IMR-90 (cell line): ENCODE measurements at regions not wholly inside any gene's neighbourhood (a gene's known extent, or its start where the extent isn't known, plus 50 kb on each side); places are given as distances from the start of the nearest gene placed in this dataset.

Source experiments
- ATAC-seq: fragments of 200-7000 bp; cut with Tn5 transposase; 2 replicates; pipeline ENCODE4 v1.9.1; 2020; ENCODE audit warnings: low read depth, mild to moderate bottlenecking, moderate library complexity
- BruUV-seq: library from RNA; stranded (reverse); fragments of 400-500 nt; replicated peaks from 2 replicates; lab custom pipeline; 2021; lab: Mats Ljungman, UMichigan
- CTCF ChIA-PET: fragments of 300-600 bp; formaldehyde crosslinking; extraction: SDS; loops from one replicate; lab custom pipeline; 2021; ENCODE audit warnings: antibody characterized with exemption; lab: Yijun Ruan, JAX
- POLR2A ChIA-PET: fragments of 300-600 bp; sonication (Branson Sonifier 250); formaldehyde crosslinking; loops from one replicate; lab custom pipeline; 2022; ENCODE audit warnings: antibody characterized with exemption; ENCODE audit not compliant: unreplicated experiment; lab: Charles Lee
- DNase-seq: peaks from one replicate; pipeline ENCODE4 v3.0.0; 2013
- H2AFZ ChIP-seq: replicated peaks from 2 replicates; pipeline ENCODE3; 2013; ENCODE audit warnings: low read length, mild to moderate bottlenecking; ENCODE audit not compliant: poor library complexity
- H2AK5ac ChIP-seq: 2 replicates; pipeline ENCODE4 v1.6.1; 2013; ENCODE audit warnings: low read depth, low read length, inconsistent platforms
- H2AK9ac ChIP-seq: replicated peaks from 2 replicates; pipeline ENCODE3; 2013; ENCODE audit warnings: mild to moderate bottlenecking, low read depth, low read length, moderate library complexity; ENCODE audit not compliant: poor library complexity
- H2BK120ac ChIP-seq: 2 replicates; pipeline ENCODE4 v1.6.1; 2013; ENCODE audit warnings: low read depth, low read length, inconsistent platforms
- H2BK15ac ChIP-seq: 3 replicates; pipeline ENCODE4 v1.6.1; 2013; ENCODE audit warnings: low read depth, low read length, inconsistent platforms
- H2BK20ac ChIP-seq: 2 replicates; pipeline ENCODE4 v1.6.1; 2013; ENCODE audit warnings: low read depth, mild to moderate bottlenecking, inconsistent platforms, low read length, moderate library complexity
- H2BK5ac ChIP-seq: 2 replicates; pipeline ENCODE4 v1.6.1; 2013; ENCODE audit warnings: mild to moderate bottlenecking, low read depth, low read length, inconsistent platforms; ENCODE audit not compliant: poor library complexity, severe bottlenecking
- H3K14ac ChIP-seq: replicated peaks from 2 replicates; pipeline ENCODE4 v1.6.1; 2013; ENCODE audit warnings: low read depth, low read length, inconsistent platforms
- H3K18ac ChIP-seq: 2 replicates; pipeline ENCODE4 v1.6.1; 2013; ENCODE audit warnings: low read depth, low read length, control low read depth
- H3K23ac ChIP-seq: 2 replicates; pipeline ENCODE4 v1.6.1; 2013; ENCODE audit warnings: low read depth, low read length, inconsistent platforms
- H3K27ac ChIP-seq: 2 replicates; pipeline ENCODE4 v1.5.1; 2013; ENCODE audit warnings: mild to moderate bottlenecking, control low read depth, low read length; ENCODE audit not compliant: insufficient read depth
- H3K27me3 ChIP-seq: 2 replicates; pipeline ENCODE4 v1.6.1; 2013; ENCODE audit warnings: low read length; ENCODE audit not compliant: control insufficient read depth, insufficient read depth
- H3K36me3 ChIP-seq: 2 replicates; pipeline ENCODE4 v1.6.1; 2013; ENCODE audit warnings: low read length, mixed read lengths; ENCODE audit not compliant: control insufficient read depth, insufficient read depth
- H3K4ac ChIP-seq: 2 replicates; pipeline ENCODE4 v1.6.1; 2013; ENCODE audit warnings: low read depth, low read length, inconsistent platforms
- H3K4me1 ChIP-seq: 2 replicates; pipeline ENCODE4 v1.6.1; 2013; ENCODE audit warnings: low read length, mixed read lengths; ENCODE audit not compliant: control insufficient read depth, insufficient read depth
- H3K4me2 ChIP-seq: 2 replicates; pipeline ENCODE4 v1.6.1; 2013; ENCODE audit warnings: low read depth, mild to moderate bottlenecking, control low read depth, low read length, moderate library complexity
- H3K4me3 ChIP-seq: 2 replicates; pipeline ENCODE4 v1.5.1; 2013; ENCODE audit warnings: low read depth, mild to moderate bottlenecking, control low read depth, low read length, moderate library complexity; ENCODE audit not compliant: insufficient read depth
- H3K56ac ChIP-seq: 2 replicates; pipeline ENCODE4 v1.6.1; 2013; ENCODE audit warnings: low read length, inconsistent platforms; ENCODE audit not compliant: insufficient read depth; ENCODE audit errors: extremely low read depth
- H3K79me1 ChIP-seq, 2 experiments: 2 replicates each; pipeline ENCODE4 v1.6.1; 2013; ENCODE audit warnings: low read length in 2 of 2, inconsistent platforms in 1 of 2, low read depth in 1 of 2
- H3K9ac ChIP-seq: 2 replicates; pipeline ENCODE4 v1.6.1; 2013; ENCODE audit warnings: low read depth, low read length, control low read depth
- H3K9me1 ChIP-seq: 2 replicates; pipeline ENCODE4 v1.6.1; 2013; ENCODE audit warnings: low read length, inconsistent platforms; ENCODE audit not compliant: insufficient read depth
- H3K9me3 ChIP-seq: 2 replicates; pipeline ENCODE4 v1.6.1; 2013; ENCODE audit warnings: low read length; ENCODE audit not compliant: control insufficient read depth, insufficient read depth
- H4K20me1 ChIP-seq: 2 replicates; pipeline ENCODE4 v1.6.1; 2013; ENCODE audit warnings: low read length, inconsistent platforms; ENCODE audit not compliant: insufficient read depth
- H4K5ac ChIP-seq: 2 replicates; pipeline ENCODE4 v1.6.1; 2013; ENCODE audit warnings: mild to moderate bottlenecking, low read depth, low read length, control low read depth
- H4K8ac ChIP-seq, 2 experiments: 2 replicates each; pipeline ENCODE4 v1.6.1; 2013; ENCODE audit warnings: low read depth in 2 of 2, low read length in 2 of 2, control low read depth in 1 of 2, inconsistent platforms in 1 of 2
- H4K91ac ChIP-seq: 2 replicates; pipeline ENCODE4 v1.6.1; 2013; ENCODE audit warnings: low read depth, low read length, inconsistent platforms; ENCODE audit not compliant: insufficient read depth
- BHLHE40 ChIP-seq: fragments of 150-350 bp; IDR thresholded peaks from 2 replicates; pipeline ENCODE4 v1.6.1; 2016; ENCODE audit warnings: mild to moderate bottlenecking, low read depth, low read length
- FOS ChIP-seq: fragments of 150-350 bp; IDR thresholded peaks from 2 replicates; pipeline ENCODE4 v1.6.1; 2016; ENCODE audit warnings: low read depth, low read length
- WGBS, 2 experiments: methylation state at CpG; one replicate each; pipeline versions ENCODE4 v1.1.5 to v1.1.7; 2013; ENCODE audit warnings: missing lambda C conversion rate in 2 of 2; ENCODE audit not compliant: insufficient read length in 1 of 2; ENCODE audit errors: extremely low coverage in 2 of 2; 5-methylcytosine and 5-hydroxymethylcytosine counted together
- dilution Hi-C: fragments of 300-500 bp; cut with HindIII; formaldehyde crosslinking; loops from one replicate; pipeline ENCODE4 v1.14.3; 2018; ENCODE audit warnings: low sequenced_read_pairs; ENCODE audit not compliant: unreplicated experiment
- in situ Hi-C: fragments of 300-500 bp; cut with MboI; formaldehyde crosslinking; loops from 3 replicates; pipeline ENCODE4 v1.14.3; 2019; ENCODE audit warnings: low sequenced_read_pairs, inconsistent platforms, mixed read lengths
- intact Hi-C: fragments of 100-400 bp; cut with micrococcal nuclease; formaldehyde crosslinking; loops from 2 replicates; pipeline ENCODE4 v1.10.0; 2022

DNA sequence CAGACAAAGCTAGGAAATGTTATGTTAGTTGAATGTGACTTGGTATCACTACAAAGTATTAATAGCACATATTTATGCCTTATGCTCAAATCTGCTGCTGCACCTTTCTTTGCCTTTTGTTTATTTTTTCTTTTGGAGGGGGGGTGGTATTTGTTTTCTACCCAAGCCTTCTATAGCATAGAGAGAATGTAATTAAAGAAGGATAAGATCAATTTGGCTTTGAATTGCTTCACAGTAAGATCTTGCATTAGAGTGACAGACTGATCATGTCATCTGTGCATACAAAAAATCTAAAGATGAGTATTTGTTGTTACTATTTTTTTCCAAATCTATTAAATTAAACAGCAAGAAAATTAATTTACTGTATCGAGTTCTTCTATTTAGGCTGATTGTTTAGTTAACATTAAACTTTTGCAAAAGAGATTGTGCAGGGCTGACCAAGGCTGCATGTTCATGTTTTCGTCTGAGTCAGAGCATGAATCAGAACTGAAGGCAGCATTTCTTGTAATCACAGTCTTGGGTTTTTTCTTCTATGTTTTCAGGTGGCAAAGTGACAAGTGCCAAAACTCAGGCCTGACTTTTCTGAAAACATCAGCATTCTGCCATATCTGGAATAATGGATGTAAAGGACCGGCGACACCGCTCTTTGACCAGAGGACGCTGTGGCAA lies 1007.1 kb upstream of the WWC1 start:
- Histone ChIP-seq H2AFZ (no peak overlapping the region), H4K5ac (no peak overlapping the region), H2BK15ac (no peak overlapping the region), H3K4me1 (peaks cover 6% of the 10 kb centered on the region), H2BK120ac (no peak overlapping the region; the same call in 1 of the 2 replicates), H2BK20ac (no peak overlapping the region), H4K91ac (no peak overlapping the region), H3K4me2 (no peak overlapping the region), H3K79me1 (no peaks in the 10 kb centered on the region), H3K18ac (no peak overlapping the region), H3K14ac (no peak overlapping the region), H4K8ac (no peak overlapping the region), H2AK5ac (0 out of 2 replicates have a peak overlapping the region, but pooled peaks have one; percentile 2), H4K20me1 (no peaks in the 10 kb centered on the region), H3K9me3 (no peaks in the 10 kb centered on the region), H3K9me1 (no peaks in the 10 kb centered on the region), H3K4me3 (no peak overlapping the region), H2AK9ac (no peak overlapping the region), H3K56ac (no peak overlapping the region), H3K4ac (peak overlapping the region; percentile 29; the same call in 1 of the 2 replicates), H3K9ac (no peak overlapping the region), H3K36me3 (no peaks in the 10 kb centered on the region), H3K23ac (no peak overlapping the region), H3K27me3 (peaks cover 2% of the 10 kb centered on the region; the same call in 1 of the 2 replicates), H3K27ac (no peak overlapping the region), H2BK5ac (no peak overlapping the region)
- TF ChIP-seq FOS (peak; percentile 57), BHLHE40 (no peak)
- no TSS peak for BruUV-seq
- WGBS, 2 experiments, result 76% methylated on average over 5 of the region's 6 CpGs; no CpG with 5 or more reads in 1 of the 2 experiments
- dilution Hi-C loops, result no loop called here
- CTCF ChIA-PET, result interaction anchor here (0.5 kb wide), 1 partner anchor 288 kb away, joined by 4 read pairs; no protein-coding TSS in a partner anchor
- ATAC-seq (peak; percentile 97), DNase-seq (peak; percentile 70)
- in situ Hi-C loops, result no loop called here
- POLR2A ChIA-PET, result no interaction called here
- intact Hi-C loops, result no loop called here
